ENCODE measurements at regions not wholly inside any gene's neighbourhood (a gene's known extent, or its start where the extent isn't known, plus 50 kb on each side); places are given as distances from the start of the nearest gene placed in this dataset.

GRCh38 chr11:59028105-59028504 is 58.0 kb upstream of the GLYATL1B start:
- no peaks in the 10 kb centered on the region for H3K36me3 Mint-ChIP-seq (ENCODE audit: low read depth)
- Histone ChIP-seq H3K79me2 (replicated peaks; ENCODE audit: insufficient read depth) (no peaks in the 10 kb centered on the region), H3K4me1 (ENCODE audit: insufficient read depth) (no peaks in the 10 kb centered on the region), H3K36me3 (ENCODE audit: insufficient read depth) (no peaks in the 10 kb centered on the region), H3K4me3 (no peak overlapping the region), H3K27me3 (ENCODE audit: insufficient read depth) (no peaks in the 10 kb centered on the region), H3K4me2 (no peak overlapping the region), H3K27ac (ENCODE audit: low read depth) (no peak overlapping the region), H3K9me2 (ENCODE audit: insufficient read depth) (no peaks in the 10 kb centered on the region; the same call in 1 of the 2 replicates), H3F3A (replicated peaks; ENCODE audit: low read depth) (no peaks in the 10 kb centered on the region), H2AFZ (no peak overlapping the region), H4K20me1 (replicated peaks; ENCODE audit: insufficient read depth) (no peaks in the 10 kb centered on the region)
- no peaks in the 10 kb centered on the region for H3K9me3 Mint-ChIP-seq
- peaks cover 5% of the 10 kb centered on the region; the same call in 2 of the 3 replicates for H3K4me1 Mint-ChIP-seq
- no peak overlapping the region for H3K4me3 Mint-ChIP-seq
- TF ChIP-seq, protein P1, sequence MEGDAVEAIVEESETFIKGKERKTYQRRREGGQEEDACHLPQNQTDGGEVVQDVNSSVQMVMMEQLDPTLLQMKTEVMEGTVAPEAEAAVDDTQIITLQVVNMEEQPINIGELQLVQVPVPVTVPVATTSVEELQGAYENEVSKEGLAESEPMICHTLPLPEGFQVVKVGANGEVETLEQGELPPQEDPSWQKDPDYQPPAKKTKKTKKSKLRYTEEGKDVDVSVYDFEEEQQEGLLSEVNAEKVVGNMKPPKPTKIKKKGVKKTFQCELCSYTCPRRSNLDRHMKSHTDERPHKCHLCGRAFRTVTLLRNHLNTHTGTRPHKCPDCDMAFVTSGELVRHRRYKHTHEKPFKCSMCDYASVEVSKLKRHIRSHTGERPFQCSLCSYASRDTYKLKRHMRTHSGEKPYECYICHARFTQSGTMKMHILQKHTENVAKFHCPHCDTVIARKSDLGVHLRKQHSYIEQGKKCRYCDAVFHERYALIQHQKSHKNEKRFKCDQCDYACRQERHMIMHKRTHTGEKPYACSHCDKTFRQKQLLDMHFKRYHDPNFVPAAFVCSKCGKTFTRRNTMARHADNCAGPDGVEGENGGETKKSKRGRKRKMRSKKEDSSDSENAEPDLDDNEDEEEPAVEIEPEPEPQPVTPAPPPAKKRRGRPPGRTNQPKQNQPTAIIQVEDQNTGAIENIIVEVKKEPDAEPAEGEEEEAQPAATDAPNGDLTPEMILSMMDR (conservative IDR thresholded peaks at IDR 0.05; ENCODE audit: low read depth in 2 of 2) = no peak
- TF ChIP-seq JUNB (IDR thresholded peaks at IDR 0.05; ENCODE audit: unreplicated experiment) = no peak
- no peak for TF ChIP-seq CREB1 (CRISPR knock-in tag; IDR thresholded peaks at IDR 0.05; ENCODE audit: low read depth)
- TF ChIP-seq POLR2AphosphoS5 (IDR thresholded peaks at IDR 0.05; ENCODE audit: low read depth) = no peak
- no peak for TF ChIP-seq NANOG (IDR thresholded peaks at IDR 0.05; ENCODE audit: borderline replicate concordance)
- TF ChIP-seq, protein P2, sequence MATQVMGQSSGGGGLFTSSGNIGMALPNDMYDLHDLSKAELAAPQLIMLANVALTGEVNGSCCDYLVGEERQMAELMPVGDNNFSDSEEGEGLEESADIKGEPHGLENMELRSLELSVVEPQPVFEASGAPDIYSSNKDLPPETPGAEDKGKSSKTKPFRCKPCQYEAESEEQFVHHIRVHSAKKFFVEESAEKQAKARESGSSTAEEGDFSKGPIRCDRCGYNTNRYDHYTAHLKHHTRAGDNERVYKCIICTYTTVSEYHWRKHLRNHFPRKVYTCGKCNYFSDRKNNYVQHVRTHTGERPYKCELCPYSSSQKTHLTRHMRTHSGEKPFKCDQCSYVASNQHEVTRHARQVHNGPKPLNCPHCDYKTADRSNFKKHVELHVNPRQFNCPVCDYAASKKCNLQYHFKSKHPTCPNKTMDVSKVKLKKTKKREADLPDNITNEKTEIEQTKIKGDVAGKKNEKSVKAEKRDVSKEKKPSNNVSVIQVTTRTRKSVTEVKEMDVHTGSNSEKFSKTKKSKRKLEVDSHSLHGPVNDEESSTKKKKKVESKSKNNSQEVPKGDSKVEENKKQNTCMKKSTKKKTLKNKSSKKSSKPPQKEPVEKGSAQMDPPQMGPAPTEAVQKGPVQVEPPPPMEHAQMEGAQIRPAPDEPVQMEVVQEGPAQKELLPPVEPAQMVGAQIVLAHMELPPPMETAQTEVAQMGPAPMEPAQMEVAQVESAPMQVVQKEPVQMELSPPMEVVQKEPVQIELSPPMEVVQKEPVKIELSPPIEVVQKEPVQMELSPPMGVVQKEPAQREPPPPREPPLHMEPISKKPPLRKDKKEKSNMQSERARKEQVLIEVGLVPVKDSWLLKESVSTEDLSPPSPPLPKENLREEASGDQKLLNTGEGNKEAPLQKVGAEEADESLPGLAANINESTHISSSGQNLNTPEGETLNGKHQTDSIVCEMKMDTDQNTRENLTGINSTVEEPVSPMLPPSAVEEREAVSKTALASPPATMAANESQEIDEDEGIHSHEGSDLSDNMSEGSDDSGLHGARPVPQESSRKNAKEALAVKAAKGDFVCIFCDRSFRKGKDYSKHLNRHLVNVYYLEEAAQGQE (IDR thresholded peaks at IDR 0.05; ENCODE audit: unreplicated experiment) = no peak
- no peak for TF ChIP-seq EZH2 (IDR thresholded peaks at IDR 0.05; ENCODE audit: low read depth, unreplicated experiment)
- no peak for TF ChIP-seq ZNF331 (CRISPR knock-in tag; IDR thresholded peaks at IDR 0.05; ENCODE audit: low read depth)
- no peak for TF ChIP-seq EZH2phosphoT487 (IDR thresholded peaks at IDR 0.05; ENCODE audit: unreplicated experiment)
- TF ChIP-seq STAT1 (IDR thresholded peaks at IDR 0.05; ENCODE audit: unreplicated experiment) = no peak
- TF ChIP-seq ZNF114 (CRISPR knock-in tag; IDR thresholded peaks at IDR 0.05) = no peak
- TF ChIP-seq ETS1 (IDR thresholded peaks at IDR 0.05) = no peak
- TF ChIP-seq, protein P3, sequence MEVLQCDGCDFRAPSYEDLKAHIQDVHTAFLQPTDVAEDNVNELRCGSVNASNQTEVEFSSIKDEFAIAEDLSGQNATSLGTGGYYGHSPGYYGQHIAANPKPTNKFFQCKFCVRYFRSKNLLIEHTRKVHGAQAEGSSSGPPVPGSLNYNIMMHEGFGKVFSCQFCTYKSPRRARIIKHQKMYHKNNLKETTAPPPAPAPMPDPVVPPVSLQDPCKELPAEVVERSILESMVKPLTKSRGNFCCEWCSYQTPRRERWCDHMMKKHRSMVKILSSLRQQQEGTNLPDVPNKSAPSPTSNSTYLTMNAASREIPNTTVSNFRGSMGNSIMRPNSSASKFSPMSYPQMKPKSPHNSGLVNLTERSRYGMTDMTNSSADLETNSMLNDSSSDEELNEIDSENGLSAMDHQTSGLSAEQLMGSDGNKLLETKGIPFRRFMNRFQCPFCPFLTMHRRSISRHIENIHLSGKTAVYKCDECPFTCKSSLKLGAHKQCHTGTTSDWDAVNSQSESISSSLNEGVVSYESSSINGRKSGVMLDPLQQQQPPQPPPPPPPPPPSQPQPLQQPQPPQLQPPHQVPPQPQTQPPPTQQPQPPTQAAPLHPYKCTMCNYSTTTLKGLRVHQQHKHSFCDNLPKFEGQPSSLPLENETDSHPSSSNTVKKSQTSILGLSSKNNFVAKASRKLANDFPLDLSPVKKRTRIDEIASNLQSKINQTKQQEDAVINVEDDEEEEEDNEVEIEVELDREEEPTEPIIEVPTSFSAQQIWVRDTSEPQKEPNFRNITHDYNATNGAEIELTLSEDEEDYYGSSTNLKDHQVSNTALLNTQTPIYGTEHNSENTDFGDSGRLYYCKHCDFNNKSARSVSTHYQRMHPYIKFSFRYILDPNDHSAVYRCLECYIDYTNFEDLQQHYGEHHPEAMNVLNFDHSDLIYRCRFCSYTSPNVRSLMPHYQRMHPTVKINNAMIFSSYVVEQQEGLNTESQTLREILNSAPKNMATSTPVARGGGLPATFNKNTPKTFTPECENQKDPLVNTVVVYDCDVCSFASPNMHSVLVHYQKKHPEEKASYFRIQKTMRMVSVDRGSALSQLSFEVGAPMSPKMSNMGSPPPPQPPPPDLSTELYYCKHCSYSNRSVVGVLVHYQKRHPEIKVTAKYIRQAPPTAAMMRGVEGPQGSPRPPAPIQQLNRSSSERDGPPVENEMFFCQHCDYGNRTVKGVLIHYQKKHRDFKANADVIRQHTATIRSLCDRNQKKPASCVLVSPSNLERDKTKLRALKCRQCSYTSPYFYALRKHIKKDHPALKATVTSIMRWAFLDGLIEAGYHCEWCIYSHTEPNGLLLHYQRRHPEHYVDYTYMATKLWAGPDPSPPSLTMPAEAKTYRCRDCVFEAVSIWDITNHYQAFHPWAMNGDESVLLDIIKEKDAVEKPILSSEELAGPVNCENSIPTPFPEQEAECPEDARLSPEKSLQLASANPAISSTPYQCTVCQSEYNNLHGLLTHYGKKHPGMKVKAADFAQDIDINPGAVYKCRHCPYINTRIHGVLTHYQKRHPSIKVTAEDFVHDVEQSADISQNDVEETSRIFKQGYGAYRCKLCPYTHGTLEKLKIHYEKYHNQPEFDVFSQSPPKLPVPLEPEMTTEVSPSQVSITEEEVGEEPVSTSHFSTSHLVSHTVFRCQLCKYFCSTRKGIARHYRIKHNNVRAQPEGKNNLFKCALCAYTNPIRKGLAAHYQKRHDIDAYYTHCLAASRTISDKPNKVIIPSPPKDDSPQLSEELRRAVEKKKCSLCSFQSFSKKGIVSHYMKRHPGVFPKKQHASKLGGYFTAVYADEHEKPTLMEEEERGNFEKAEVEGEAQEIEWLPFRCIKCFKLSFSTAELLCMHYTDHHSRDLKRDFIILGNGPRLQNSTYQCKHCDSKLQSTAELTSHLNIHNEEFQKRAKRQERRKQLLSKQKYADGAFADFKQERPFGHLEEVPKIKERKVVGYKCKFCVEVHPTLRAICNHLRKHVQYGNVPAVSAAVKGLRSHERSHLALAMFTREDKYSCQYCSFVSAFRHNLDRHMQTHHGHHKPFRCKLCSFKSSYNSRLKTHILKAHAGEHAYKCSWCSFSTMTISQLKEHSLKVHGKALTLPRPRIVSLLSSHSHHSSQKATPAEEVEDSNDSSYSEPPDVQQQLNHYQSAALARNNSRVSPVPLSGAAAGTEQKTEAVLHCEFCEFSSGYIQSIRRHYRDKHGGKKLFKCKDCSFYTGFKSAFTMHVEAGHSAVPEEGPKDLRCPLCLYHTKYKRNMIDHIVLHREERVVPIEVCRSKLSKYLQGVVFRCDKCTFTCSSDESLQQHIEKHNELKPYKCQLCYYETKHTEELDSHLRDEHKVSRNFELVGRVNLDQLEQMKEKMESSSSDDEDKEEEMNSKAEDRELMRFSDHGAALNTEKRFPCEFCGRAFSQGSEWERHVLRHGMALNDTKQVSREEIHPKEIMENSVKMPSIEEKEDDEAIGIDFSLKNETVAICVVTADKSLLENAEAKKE (CRISPR knock-in tag; IDR thresholded peaks at IDR 0.05) = no peak
- ATAC-seq (no peak), DNase-seq (ENCODE audit: low spot score) (no peak)
- no peaks in the 10 kb centered on the region for H3K27me3 Mint-ChIP-seq (ENCODE audit: insufficient read depth, low read depth, poor library complexity)
- no peak overlapping the region for H3K27ac Mint-ChIP-seq

Data from GM23338 (cell line).